ENCODE measurements at regions not wholly inside any gene's neighbourhood (a gene's known extent, or its start where the extent isn't known, plus 50 kb on each side); places are given as distances from the start of the nearest gene placed in this dataset.

GRCh38 chr4:166491635-166492034, 618.6 kb downstream of the TLL1 start:
- no peaks in the 10 kb centered on the region for H4K20me1 ChIP-seq (replicated peaks in 1 of 2; ENCODE audit: control insufficient read depth in 1 of 2, insufficient read depth in 2 of 2, low read length in 2 of 2)
- H3K36me3 ChIP-seq (ENCODE audit: control insufficient read depth in 2 of 4, insufficient read depth in 4 of 4, low read length in 3 of 4) = no peaks in the 10 kb centered on the region
- no peaks in the 10 kb centered on the region for H3K79me1 ChIP-seq (ENCODE audit: low read depth, low read length)
- no peak overlapping the region for H3K27ac ChIP-seq (ENCODE audit: low read depth, low read length)
- H2BK120ac ChIP-seq (replicated peaks; ENCODE audit: low read depth, low read length) = no peak overlapping the region
- ChIA-PET POLR2A (ENCODE audit: partially characterized antibody) (no interaction called here), CTCF (ENCODE audit: partially characterized antibody) (no interaction called here)
- H3K23ac ChIP-seq (ENCODE audit: insufficient read length) = no peak overlapping the region
- no peak overlapping the region for H2BK12ac ChIP-seq (ENCODE audit: low read depth, low read length)
- DNase-seq (ENCODE audit: low read depth in 1 of 2, low spot score in 2 of 2) = no peak
- no peak for FAIRE-seq
- H3K14ac ChIP-seq (ENCODE audit: insufficient read length) = no peak overlapping the region
- H2AK5ac ChIP-seq (ENCODE audit: low read depth, low read length) = no peak overlapping the region
- no peak overlapping the region for H2BK5ac ChIP-seq (ENCODE audit: low read depth, low read length)
- H3K4me2 ChIP-seq (ENCODE audit: insufficient read depth in 1 of 2, low read depth in 2 of 2, low read length in 2 of 2) = no peak overlapping the region
- no peak overlapping the region for H2BK15ac ChIP-seq (ENCODE audit: low read length)
- no peak overlapping the region for H3K56ac ChIP-seq (replicated peaks; ENCODE audit: insufficient read length, low read depth, low read length)
- H3K18ac ChIP-seq (ENCODE audit: extremely low read depth, low read length) = no peak overlapping the region
- H4K8ac ChIP-seq (ENCODE audit: extremely low read depth, insufficient read depth, low read length) = no peak overlapping the region
- no peak overlapping the region for H3K4ac ChIP-seq (replicated peaks; ENCODE audit: insufficient read length, low read depth, low read length)
- TF ChIP-seq HDAC2 (IDR thresholded peaks at IDR 0.05; ENCODE audit: borderline replicate concordance in 1 of 2, low read depth in 2 of 2, low read length in 2 of 2) (no peak), GTF2F1 (IDR thresholded peaks at IDR 0.05; ENCODE audit: borderline replicate concordance, low read depth, low read length) (no peak), JUN (IDR thresholded peaks at IDR 0.05; ENCODE audit: low read depth, low read length) (no peak), MAFK (IDR thresholded peaks at IDR 0.05; ENCODE audit: low read depth, low read length) (no peak)
- H4K91ac ChIP-seq (replicated peaks; ENCODE audit: insufficient read length, low read length) = no peak overlapping the region
- H3K9ac ChIP-seq (replicated peaks in 1 of 4; ENCODE audit: extremely low read depth in 1 of 4, low read depth in 3 of 4, low read length in 3 of 4) = no peak overlapping the region
- no peak overlapping the region for H4K5ac ChIP-seq (ENCODE audit: insufficient read length, low read depth, low read length)
- H2AFZ ChIP-seq (ENCODE audit: low read length) = peak overlapping the region; percentile 98
- H3K23me2 ChIP-seq (ENCODE audit: low read depth, low read length) = no peaks in the 10 kb centered on the region
- no peak overlapping the region for H3K4me3 ChIP-seq (ENCODE audit: extremely low read depth in 1 of 4, insufficient read depth in 2 of 4, low read depth in 3 of 4, low read length in 4 of 4)
- no peaks in the 10 kb centered on the region for H3K4me1 ChIP-seq (replicated peaks in 1 of 4; ENCODE audit: control insufficient read depth in 3 of 4, insufficient read depth in 4 of 4, low read length in 3 of 4)
- 73% methylated on average over 1 of the region's 1 CpG; no CpG with 5 or more reads in 1 of the 2 experiments for WGBS, 2 experiments (ENCODE audit: extremely low coverage in 1 of 2, insufficient coverage in 1 of 2, insufficient read length in 1 of 2, insufficient replicate concordance in 2 of 2, low coverage in 1 of 2, low lambda C conversion rate in 2 of 2, missing lambda C conversion rate in 1 of 2)
- H3K27me3 ChIP-seq (replicated peaks in 1 of 4; ENCODE audit: control insufficient read depth in 3 of 4, extremely low read depth in 1 of 4, insufficient read depth in 3 of 4, low read length in 3 of 4) = no peaks in the 10 kb centered on the region
- H2BK20ac ChIP-seq (ENCODE audit: low read length) = no peak overlapping the region
- H3K79me2 ChIP-seq (ENCODE audit: control insufficient read depth in 1 of 2, insufficient read depth in 2 of 2, low read length in 2 of 2) = no peaks in the 10 kb centered on the region
- no peaks in the 10 kb centered on the region for H3K9me3 ChIP-seq (ENCODE audit: insufficient read depth in 2 of 2, low read depth in 1 of 2, low read length in 1 of 2)
